ENCODE measurements at regions not wholly inside any gene's neighbourhood (a gene's known extent, or its start where the extent isn't known, plus 50 kb on each side); places are given as distances from the start of the nearest gene placed in this dataset.

DNA sequence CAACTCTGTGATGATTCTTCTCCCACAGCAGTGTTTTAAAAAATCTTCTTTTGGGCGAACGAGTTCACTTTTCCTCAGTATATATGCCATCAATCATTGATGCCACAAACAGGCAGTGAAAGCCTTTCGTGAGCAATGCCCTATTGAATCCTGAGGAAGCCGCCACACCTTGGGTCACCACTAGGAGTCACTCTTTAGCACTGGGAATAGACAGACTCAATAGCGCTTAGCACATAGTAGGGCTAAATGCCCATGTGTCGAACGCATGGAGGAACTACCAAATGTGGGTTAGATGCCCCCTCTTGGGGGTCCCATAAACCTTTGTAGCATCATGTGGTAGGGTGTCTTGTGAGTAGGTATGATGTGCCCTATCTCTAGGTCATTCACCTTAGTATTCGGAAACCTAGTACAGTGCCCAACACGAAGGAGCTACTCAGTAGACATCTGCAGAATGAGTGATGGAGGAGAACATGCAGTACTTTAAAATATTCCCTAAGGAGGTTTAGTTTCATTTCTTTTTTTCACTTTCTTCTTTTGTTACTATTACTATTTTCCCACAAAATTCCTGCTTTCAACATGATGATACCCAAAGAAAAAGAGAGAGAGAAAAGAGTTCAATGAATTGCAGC lies 603.7 kb downstream of the BNC2 start:
- peak overlapping the region; percentile 56 for H3K4me3 ChIP-seq (ENCODE audit: low read length)
- no peak for DNase-seq (ENCODE audit: low read depth)
- TF ChIP-seq, protein P1, sequence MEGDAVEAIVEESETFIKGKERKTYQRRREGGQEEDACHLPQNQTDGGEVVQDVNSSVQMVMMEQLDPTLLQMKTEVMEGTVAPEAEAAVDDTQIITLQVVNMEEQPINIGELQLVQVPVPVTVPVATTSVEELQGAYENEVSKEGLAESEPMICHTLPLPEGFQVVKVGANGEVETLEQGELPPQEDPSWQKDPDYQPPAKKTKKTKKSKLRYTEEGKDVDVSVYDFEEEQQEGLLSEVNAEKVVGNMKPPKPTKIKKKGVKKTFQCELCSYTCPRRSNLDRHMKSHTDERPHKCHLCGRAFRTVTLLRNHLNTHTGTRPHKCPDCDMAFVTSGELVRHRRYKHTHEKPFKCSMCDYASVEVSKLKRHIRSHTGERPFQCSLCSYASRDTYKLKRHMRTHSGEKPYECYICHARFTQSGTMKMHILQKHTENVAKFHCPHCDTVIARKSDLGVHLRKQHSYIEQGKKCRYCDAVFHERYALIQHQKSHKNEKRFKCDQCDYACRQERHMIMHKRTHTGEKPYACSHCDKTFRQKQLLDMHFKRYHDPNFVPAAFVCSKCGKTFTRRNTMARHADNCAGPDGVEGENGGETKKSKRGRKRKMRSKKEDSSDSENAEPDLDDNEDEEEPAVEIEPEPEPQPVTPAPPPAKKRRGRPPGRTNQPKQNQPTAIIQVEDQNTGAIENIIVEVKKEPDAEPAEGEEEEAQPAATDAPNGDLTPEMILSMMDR (conservative IDR thresholded peaks at IDR 0.05; ENCODE audit: low read length) = peak; percentile 54

DNA sequence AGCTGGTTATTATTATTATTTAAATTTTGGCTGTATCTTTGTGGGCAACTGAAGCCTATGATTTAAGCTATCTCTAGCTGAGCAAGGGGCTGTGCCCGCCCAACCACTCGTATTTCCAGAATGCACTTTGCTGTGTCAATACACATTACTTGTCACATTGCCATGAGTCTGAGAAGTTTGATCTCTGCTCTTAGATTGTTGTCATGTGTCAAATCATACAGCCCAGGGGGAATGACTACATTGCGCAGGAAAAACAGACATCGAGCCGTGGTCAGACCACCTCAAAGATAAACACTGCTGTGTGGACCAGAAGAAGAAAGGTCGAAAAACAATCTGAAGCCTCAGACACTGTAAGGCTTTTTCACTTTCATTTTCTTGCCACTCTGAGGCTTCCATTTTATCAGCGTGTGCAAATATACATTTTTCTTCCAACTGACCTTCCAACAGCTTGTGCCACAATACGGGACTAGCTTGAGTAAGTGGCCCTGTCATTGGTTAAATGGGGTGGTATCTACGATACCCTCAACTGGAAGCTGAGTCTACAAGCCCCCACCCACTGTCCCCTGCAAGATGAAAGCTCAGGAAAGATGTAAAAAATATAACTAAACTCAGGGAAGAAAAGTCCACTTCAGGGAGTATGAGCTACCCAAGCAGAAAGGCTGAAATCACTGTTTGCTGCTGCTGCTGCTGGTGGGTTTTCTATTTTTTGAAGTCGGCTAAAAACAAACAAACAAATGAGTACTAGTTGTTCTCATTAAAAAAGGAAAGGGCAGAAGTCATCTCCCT lies 603.0 kb downstream of the BNC2 start:
- H3K4me3 ChIP-seq (ENCODE audit: low read length) = peak overlapping the region; percentile 56
- DNase-seq (ENCODE audit: low read depth) = peak; percentile 29

DNA sequence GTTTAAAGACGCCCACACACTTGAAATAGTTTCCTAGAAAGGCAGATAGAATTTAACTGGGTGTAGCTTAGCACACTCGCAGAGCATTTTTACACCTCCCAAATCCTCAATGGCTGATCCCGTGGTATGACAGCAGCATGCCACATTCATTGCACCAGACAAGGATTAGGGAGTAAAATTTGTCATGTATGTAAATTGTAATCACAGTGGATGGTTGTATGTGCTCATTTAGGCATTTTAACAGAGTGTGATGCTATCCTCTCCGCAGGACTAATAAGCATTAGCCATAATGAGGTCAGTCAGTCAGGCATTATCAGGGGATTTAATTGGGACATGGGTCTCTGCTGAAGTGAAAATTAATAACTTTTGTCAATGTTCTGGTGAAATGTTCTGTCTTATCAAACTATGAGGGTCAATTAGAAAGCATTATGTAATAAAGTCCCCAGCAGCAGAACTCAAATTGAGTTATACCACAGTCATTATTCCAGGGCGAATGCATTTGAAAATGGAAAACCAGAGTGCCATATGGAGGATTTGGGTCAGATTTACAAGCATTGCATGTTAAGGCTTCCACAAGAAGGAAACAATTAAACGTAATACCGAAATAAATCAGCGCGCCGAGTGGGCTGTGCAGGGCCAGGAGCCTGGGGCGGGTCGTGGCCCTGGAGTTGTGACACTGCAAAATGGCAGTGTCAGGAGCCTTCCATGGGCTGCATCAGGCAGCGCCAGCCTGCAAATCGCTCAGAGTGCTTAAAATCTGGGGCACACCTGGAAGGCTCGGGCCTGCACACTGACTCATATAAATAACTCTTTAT lies 602.2 kb downstream of the BNC2 start:
- H3K4me3 ChIP-seq (ENCODE audit: low read length) = peak overlapping the region; percentile 56; the same call in 1 of the 2 replicates
- TF ChIP-seq, protein P1 (conservative IDR thresholded peaks at IDR 0.05; ENCODE audit: low read length) = no peak
- DNase-seq (ENCODE audit: low read depth) = no peak

More for the DNA sequence above, 603.0 kb downstream of the BNC2 start:
- TF ChIP-seq, protein P1 (conservative IDR thresholded peaks at IDR 0.05; ENCODE audit: low read length) = no peak

DNA sequence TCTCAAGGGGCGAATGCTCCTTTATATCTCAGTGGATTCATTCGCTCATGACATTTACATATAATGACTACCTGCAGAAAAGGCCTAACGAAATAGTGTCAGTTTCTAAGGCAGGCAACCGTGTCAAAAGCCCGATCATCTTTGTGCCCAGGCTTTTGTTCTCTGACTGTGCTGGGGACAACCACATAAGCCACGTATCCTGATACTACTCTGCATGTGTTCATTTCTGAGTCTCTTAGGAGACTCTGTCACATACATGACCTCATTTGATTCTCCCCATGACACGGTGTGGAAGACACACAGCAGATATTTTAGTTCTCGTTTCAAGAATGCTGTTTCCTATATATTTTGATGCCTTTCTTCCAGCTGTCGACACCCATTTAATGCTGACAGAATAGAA lies 598.5 kb downstream of the BNC2 start:
- DNase-seq (ENCODE audit: low read depth) = no peak
- TF ChIP-seq, protein P1 (conservative IDR thresholded peaks at IDR 0.05; ENCODE audit: low read length) = no peak
- no peak overlapping the region for H3K4me3 ChIP-seq (ENCODE audit: low read length)

DNA sequence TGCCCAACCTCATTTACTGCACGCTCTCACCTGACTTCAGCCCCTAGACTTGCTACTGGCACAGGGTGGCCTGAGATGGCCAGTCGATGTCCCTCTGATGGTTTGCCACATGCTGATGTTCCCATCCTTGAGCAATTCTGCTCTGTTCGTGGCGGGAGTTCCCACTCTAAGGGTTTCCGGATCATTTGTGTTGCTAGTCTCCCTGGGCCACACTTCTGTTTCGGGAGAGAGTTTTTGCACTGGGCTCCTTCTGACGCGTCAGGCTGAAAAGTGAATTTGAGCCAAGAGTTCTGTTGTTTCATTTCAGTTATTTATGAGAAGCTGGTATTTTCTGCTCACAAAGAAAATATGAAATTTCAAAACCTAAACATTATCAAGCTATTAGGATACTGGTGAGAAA lies 597.7 kb downstream of the BNC2 start:
- H3K4me3 ChIP-seq (ENCODE audit: low read length) = no peak overlapping the region
- TF ChIP-seq, protein P1 (conservative IDR thresholded peaks at IDR 0.05; ENCODE audit: low read length) = no peak
- DNase-seq (ENCODE audit: low read depth) = no peak

DNA sequence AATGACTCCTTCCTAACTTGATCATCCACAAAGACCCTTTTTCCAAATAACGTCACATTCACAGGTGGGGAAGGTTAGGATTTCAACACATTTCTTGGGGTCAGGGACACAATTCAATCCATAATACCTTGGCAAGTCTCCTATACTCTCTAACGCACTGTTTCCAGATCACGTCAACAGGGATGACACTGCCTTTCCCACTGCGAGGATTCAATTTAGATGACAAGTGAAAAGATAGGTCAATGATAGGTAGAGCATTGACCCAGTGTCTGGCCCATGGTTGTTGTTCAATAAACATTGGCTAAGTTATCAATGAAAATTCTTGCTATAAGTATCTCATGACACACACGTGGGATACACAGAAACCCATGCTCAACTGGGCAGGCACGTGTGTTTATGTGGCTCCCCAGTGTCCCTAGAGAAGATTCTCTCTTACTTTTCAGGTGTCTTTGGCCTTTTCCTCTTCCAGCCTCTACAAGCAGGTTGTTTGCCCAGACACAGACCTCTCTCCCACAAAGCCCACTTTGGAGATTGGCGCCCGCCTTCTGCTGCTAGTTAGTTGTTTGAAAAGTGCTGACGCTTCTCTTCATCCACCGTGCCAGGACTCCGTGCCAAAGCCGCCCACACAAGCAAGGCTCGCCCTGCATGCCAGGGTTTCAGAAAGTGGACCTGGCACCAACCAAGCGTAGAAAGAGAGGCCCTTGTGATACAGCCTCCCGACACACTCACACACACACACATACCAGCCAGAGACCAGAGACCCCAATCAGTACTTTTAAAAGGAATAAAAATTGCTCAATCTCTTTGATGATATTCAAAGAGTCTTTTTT lies 594.5 kb downstream of the BNC2 start:
- H3K4me3 ChIP-seq (ENCODE audit: low read length) = no peak overlapping the region
- TF ChIP-seq, protein P1 (conservative IDR thresholded peaks at IDR 0.05; ENCODE audit: low read length) = no peak
- no peak for DNase-seq (ENCODE audit: low read depth)

All from AG10803 (cell line).